ENCODE measurements at regions not wholly inside any gene's neighbourhood (a gene's known extent, or its start where the extent isn't known, plus 50 kb on each side); places are given as distances from the start of the nearest gene placed in this dataset.

DNA sequence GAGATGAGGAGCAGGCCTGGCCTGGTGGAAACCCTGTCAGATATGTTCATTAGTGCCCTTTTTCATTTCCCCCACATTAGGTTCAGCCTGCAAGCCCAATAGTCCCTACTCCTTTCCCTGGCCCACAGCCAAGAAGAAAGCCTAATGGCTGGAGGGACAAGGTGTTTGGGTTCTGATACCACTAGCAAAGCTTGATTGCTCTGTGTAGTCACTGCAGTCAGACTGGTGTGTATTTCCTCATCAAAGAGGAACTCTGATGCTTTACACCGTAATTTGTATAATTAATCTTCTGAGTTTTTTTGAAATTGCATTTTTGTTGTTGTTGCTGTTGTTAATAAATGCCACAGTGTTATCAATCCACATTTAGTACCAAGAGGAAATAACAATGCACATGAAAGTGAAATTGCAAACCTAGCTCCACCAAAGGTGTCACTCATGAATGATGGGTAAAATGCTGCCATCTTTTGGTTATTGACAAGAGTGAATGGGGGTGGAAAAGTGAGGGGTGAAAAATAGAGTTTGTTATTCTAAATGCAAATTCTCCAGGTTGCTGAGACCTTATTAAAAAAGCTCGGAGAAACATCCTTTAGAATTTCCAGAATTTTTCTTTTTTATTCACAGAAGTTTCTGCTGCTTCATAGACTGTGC lies 320.2 kb upstream of the POU3F2 start:
- TF ChIP-seq, protein P1, sequence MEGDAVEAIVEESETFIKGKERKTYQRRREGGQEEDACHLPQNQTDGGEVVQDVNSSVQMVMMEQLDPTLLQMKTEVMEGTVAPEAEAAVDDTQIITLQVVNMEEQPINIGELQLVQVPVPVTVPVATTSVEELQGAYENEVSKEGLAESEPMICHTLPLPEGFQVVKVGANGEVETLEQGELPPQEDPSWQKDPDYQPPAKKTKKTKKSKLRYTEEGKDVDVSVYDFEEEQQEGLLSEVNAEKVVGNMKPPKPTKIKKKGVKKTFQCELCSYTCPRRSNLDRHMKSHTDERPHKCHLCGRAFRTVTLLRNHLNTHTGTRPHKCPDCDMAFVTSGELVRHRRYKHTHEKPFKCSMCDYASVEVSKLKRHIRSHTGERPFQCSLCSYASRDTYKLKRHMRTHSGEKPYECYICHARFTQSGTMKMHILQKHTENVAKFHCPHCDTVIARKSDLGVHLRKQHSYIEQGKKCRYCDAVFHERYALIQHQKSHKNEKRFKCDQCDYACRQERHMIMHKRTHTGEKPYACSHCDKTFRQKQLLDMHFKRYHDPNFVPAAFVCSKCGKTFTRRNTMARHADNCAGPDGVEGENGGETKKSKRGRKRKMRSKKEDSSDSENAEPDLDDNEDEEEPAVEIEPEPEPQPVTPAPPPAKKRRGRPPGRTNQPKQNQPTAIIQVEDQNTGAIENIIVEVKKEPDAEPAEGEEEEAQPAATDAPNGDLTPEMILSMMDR (IDR thresholded peaks at IDR 0.05) = no peak
- no peak for TF ChIP-seq POLR2A (IDR thresholded peaks at IDR 0.05)
